ENCODE measurements at regions not wholly inside any gene's neighbourhood (a gene's known extent, or its start where the extent isn't known, plus 50 kb on each side); places are given as distances from the start of the nearest gene placed in this dataset.

DNA sequence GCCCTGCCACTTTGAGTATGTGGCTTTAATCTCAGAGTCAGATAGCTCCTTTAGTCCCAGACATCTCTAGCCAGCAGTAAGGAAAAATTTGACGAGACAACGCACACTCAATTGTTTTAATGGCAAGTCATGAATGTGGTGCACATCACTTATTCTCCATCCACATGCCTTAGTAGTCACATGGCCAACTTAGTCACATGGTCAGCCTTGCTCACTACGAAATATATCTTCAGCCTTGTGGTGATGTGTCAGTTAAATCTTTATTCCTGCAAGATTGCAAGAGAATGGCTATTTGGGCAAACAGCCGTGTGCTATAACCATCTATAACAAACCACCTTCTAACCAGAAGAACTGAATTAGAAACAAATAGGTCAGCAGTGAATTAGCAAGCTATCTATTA is 871.1 kb upstream of the CELF2 start:
- H3K4me3 Mint-ChIP-seq: no peak overlapping the region
- no peaks in the 10 kb centered on the region for H3K36me3 Mint-ChIP-seq (ENCODE audit: insufficient read depth in 2 of 2)
- peaks cover 9% of the 10 kb centered on the region for H3K27me3 Mint-ChIP-seq (ENCODE audit: low read depth)
- no peaks in the 10 kb centered on the region for H3K9me3 Mint-ChIP-seq
- H3K27ac Mint-ChIP-seq: no peak overlapping the region
- H3K4me1 Mint-ChIP-seq (ENCODE audit: low read depth): no peaks in the 10 kb centered on the region
- no peak for ATAC-seq (replicated peaks in 1 of 2)
- no peak for DNase-seq

DNA sequence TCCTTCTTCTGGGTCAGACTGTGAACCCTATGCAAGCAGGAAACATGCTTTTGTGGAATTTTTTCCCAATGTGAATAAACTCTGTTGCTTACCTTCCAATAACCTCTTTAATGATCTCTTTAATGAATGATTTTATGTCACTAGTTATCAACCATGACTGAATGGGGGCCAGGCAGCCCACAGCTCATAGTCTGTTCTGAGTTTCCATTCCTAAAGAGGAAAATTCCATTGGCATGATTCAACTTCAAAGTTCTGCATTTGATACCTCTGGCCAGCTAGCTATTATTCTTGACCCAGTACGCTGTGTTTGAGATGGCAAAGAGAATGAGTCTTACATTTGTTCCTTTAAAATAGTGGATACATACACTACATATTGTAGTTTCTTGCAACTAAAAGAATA is 867.8 kb upstream of the CELF2 start:
- DNase-seq: no peak
- ATAC-seq (replicated peaks in 1 of 2): no peak
- Mint-ChIP-seq H3K9me3 (no peaks in the 10 kb centered on the region), H3K27ac (no peak overlapping the region), H3K4me3 (no peak overlapping the region), H3K4me1 (ENCODE audit: low read depth) (no peaks in the 10 kb centered on the region), H3K36me3 (ENCODE audit: insufficient read depth in 2 of 2) (no peaks in the 10 kb centered on the region), H3K27me3 (ENCODE audit: low read depth) (peaks cover 9% of the 10 kb centered on the region)

DNA sequence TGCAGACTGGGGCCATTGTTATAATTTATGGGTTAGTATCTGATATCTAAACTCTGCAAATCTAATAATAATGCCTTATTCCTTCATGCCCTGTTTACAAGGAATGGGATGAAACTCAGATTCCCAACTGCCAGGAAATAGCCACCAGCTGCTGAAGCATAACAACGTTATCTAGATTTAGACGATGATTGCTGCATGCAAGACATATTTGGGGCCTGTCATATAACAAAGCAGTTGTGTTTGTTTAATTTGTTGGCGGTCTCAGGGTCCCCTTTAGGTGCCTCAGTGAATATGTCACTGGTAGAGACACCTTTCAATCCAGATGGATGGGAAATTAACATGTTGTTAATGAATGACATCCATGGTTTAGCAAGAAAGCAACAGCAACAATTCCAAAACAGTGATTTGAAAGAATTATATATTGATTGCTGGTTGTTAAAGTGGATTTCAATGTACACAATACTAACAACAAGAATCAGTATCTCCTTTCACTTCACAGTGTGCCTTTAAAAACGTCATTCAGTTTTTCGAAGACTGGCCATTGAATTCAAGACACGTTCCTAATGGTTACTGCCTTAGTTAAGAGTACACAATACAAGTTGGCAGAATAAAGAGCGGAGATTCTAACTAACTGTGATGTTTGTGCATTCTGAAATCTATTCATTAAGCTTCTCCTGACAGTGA is 860.6 kb upstream of the CELF2 start:
- H3K4me1 Mint-ChIP-seq (ENCODE audit: low read depth): no peaks in the 10 kb centered on the region
- no peaks in the 10 kb centered on the region for H3K9me3 Mint-ChIP-seq
- no peak overlapping the region for H3K4me3 Mint-ChIP-seq
- H3K27ac Mint-ChIP-seq: no peak overlapping the region
- no peaks in the 10 kb centered on the region for H3K36me3 Mint-ChIP-seq (ENCODE audit: insufficient read depth in 2 of 2)
- DNase-seq (no peak), ATAC-seq (replicated peaks in 1 of 2) (no peak)
- no peaks in the 10 kb centered on the region for H3K27me3 Mint-ChIP-seq (ENCODE audit: low read depth)

DNA sequence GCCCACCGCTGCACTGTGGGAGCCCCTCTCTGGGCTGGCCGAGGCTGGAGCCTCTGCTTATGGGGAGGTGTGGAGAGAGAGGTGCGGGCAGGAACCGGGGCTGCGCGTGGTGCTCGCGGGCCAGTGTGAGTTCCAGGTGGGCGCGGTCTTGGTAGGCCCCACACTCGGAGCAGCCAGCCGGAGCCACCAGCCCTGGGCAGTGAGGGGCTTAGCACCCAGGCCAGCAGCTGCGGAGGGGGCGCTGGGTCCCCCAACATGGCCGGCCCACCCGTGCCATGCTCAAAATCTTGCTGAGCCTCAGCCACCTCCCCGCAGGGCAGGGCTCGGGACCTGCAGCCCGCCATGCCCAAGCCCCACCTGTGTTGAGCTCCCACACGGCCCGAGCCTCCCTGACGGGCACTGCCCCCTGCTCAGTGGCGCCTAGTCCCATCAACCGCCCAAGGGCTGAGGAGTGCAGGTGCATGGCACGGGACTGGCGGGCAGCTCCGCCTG is 856.8 kb upstream of the CELF2 start:
- DNase-seq: no peak
- no peaks in the 10 kb centered on the region for H3K4me1 Mint-ChIP-seq (ENCODE audit: low read depth)
- H3K27ac Mint-ChIP-seq: no peak overlapping the region
- ATAC-seq (replicated peaks in 1 of 2): no peak
- no peaks in the 10 kb centered on the region for H3K9me3 Mint-ChIP-seq
- no peak overlapping the region for H3K4me3 Mint-ChIP-seq
- H3K27me3 Mint-ChIP-seq (ENCODE audit: low read depth): peaks cover 7% of the 10 kb centered on the region
- no peaks in the 10 kb centered on the region for H3K36me3 Mint-ChIP-seq (ENCODE audit: insufficient read depth in 2 of 2)

DNA sequence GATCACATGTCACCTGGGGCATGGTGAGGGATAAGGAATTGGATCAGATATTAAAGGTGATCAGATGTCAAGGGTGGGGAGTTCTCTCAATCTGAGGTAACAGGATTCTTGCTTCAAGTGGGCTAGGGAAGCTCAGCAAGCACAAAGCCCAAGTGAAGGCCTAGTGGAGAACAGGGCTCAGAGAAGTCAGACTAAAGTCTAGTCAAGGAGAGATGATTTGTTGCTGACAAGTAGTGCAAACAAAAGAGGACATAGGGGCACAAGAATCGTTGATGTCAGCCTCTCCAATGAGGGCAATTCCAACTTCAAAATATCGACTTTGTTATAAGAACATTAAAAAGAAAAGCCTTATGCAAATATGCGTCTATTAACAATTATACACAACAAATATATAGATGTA is 852.8 kb upstream of the CELF2 start:
- ATAC-seq (replicated peaks in 1 of 2) (no peak), DNase-seq (no peak)
- H3K4me1 Mint-ChIP-seq (ENCODE audit: low read depth): no peaks in the 10 kb centered on the region
- no peaks in the 10 kb centered on the region for H3K9me3 Mint-ChIP-seq
- H3K36me3 Mint-ChIP-seq (ENCODE audit: insufficient read depth in 2 of 2): no peaks in the 10 kb centered on the region
- H3K27ac Mint-ChIP-seq: no peak overlapping the region
- H3K4me3 Mint-ChIP-seq: no peak overlapping the region
- peaks cover 7% of the 10 kb centered on the region for H3K27me3 Mint-ChIP-seq (ENCODE audit: low read depth)

DNA sequence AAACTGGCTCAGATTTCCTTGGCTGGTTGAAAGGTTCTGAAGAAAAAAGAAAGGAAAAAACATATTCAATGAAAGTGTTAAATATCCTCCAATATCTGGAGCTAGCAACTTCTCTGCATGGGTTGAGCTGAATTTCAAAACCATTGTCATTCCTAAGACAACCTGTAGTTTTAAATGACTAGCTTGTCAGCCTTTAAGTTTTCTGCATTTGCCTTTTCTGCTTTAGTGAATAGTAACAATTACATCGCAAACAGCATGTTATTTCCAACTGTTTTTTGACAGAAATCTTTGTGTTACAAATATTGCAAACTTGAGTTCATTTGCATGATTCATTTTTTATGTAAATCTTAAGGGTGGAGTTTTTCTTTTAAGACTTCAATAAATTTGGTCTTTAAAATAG is 852.3 kb upstream of the CELF2 start:
- DNase-seq (no peak), ATAC-seq (replicated peaks in 1 of 2) (no peak)
- Mint-ChIP-seq H3K27ac (no peak overlapping the region), H3K36me3 (ENCODE audit: insufficient read depth in 2 of 2) (no peaks in the 10 kb centered on the region), H3K4me1 (ENCODE audit: low read depth) (no peaks in the 10 kb centered on the region), H3K27me3 (ENCODE audit: low read depth) (peaks cover 7% of the 10 kb centered on the region), H3K4me3 (no peak overlapping the region), H3K9me3 (no peaks in the 10 kb centered on the region)

DNA sequence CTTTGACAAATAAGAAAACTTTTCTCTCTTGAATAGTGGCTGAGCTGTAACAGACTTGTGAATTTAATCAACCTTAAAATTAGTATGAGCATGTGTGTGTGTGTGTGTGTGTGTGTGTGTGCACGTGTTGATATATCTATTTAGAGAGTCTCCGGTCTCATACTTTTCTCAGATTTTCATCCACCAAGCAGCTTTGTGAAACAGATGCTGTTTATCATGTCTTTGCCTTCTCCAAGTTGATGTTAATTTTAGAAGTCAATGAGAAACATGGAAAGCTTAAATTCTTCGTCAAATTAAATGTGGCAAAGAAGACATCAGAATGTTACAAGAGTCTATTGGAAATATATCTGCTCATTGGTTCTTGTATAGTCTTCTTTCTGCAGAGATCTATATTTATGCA is 839.2 kb upstream of the CELF2 start:
- Mint-ChIP-seq H3K4me3 (no peak overlapping the region), H3K27ac (no peak overlapping the region), H3K36me3 (ENCODE audit: insufficient read depth in 2 of 2) (no peaks in the 10 kb centered on the region), H3K4me1 (ENCODE audit: low read depth) (no peaks in the 10 kb centered on the region), H3K27me3 (ENCODE audit: low read depth) (peaks cover under 1% of the 10 kb centered on the region), H3K9me3 (peaks cover 3 to 6% of the 10 kb centered on the region in 2 donors)
- DNase-seq: no peak
- ATAC-seq (replicated peaks in 1 of 2): no peak

DNA sequence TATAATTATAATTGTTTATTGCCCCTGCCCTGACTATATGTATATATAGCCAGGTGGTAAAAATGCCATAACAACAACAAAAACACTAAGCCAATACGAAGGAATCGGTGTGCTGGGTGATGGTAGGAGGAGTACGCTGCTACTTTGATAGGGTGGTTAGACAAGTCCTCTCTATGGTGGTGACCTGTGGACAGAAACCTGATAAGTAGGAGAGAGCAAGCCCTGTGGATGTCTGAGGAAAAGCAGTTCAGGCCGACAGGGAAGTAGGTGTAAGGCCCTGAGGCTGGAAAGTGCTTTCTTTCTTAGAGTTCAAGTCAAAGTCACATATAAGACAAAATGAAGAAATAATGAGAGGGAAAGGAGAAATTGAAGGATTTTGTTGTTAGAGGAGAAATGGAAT is 823.8 kb upstream of the CELF2 start:
- peaks cover 0 to 1% of the 10 kb centered on the region in 2 donors for H3K9me3 Mint-ChIP-seq
- ATAC-seq (replicated peaks in 1 of 2) (no peak), DNase-seq (no peak)
- H3K36me3 Mint-ChIP-seq (ENCODE audit: insufficient read depth in 2 of 2): no peaks in the 10 kb centered on the region
- H3K4me1 Mint-ChIP-seq (ENCODE audit: low read depth): no peaks in the 10 kb centered on the region
- peaks cover 7% of the 10 kb centered on the region for H3K27me3 Mint-ChIP-seq (ENCODE audit: low read depth)
- no peak overlapping the region for H3K27ac Mint-ChIP-seq
- no peak overlapping the region for H3K4me3 Mint-ChIP-seq

DNA sequence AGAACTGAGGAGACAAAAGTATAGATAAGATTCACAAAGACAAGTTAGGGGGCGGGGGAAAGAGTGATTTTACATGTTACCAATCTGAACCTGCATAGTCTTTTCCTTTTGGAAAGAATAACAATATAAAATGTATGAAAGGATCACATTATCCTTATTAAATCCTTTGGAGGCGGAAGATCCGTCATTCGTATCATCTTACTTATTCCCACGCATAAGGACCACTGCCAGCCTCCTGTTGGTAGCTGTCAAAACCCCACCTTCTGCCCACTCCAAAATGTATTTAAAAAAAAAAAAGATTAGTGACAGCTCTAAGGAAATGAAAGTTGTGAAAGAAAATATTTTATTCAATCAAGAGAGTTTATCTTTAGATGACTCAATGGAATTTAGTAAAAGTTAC is 821.0 kb upstream of the CELF2 start:
- no peak overlapping the region for H3K4me3 Mint-ChIP-seq
- H3K4me1 Mint-ChIP-seq (ENCODE audit: low read depth): no peaks in the 10 kb centered on the region
- no peak for DNase-seq
- no peaks in the 10 kb centered on the region for H3K36me3 Mint-ChIP-seq (ENCODE audit: insufficient read depth in 2 of 2)
- no peak overlapping the region for H3K27ac Mint-ChIP-seq
- no peak for ATAC-seq (replicated peaks in 1 of 2)
- H3K27me3 Mint-ChIP-seq (ENCODE audit: low read depth): peaks cover 7% of the 10 kb centered on the region
- no peaks in the 10 kb centered on the region for H3K9me3 Mint-ChIP-seq

DNA sequence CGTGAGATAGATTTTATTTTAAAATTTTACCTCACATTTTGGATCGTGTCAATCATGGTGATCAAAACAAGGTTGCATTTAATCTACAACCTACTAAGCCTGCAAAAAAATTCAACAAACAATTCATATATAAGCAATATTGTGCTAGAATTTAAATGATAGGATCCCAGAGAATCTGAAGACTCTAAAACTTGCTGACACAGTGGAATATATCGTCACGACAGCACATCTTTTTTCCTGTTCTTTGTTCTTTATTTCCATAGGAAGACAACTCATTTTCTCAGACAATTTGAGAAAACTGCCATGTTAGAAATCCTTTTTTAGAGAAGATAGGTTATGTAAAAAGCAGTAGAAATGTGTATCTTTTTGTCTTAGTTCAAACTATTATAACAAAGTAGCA is 820.2 kb upstream of the CELF2 start:
- H3K4me1 Mint-ChIP-seq (ENCODE audit: low read depth): no peaks in the 10 kb centered on the region

DNA sequence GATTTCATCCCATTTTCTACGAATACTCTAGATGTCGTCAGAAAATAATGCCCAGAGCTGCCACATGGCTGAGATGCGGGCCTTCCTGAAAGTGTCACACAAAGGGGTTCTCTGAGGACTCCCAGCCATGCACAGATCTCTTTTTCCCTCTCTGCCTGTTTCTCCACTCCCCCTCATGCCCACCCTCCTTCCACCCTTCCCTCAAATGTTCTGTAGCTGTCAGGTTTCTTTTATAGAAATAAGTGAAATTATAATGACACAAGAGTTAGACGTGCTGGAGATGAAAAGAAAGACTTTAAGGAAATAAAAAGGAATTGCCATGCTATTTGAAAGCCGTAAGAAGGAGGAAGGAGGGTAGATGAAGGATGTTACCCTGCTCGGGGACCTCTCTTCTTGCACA is 819.3 kb upstream of the CELF2 start:
- H3K36me3 Mint-ChIP-seq (ENCODE audit: insufficient read depth in 2 of 2): no peaks in the 10 kb centered on the region
- H3K9me3 Mint-ChIP-seq: no peaks in the 10 kb centered on the region
- no peaks in the 10 kb centered on the region for H3K4me1 Mint-ChIP-seq (ENCODE audit: low read depth)
- ATAC-seq (replicated peaks in 1 of 2) (no peak), DNase-seq (no peak)
- H3K27me3 Mint-ChIP-seq (ENCODE audit: low read depth): peaks cover 7% of the 10 kb centered on the region
- no peak overlapping the region for H3K27ac Mint-ChIP-seq
- H3K4me3 Mint-ChIP-seq: no peak overlapping the region

More for the DNA sequence above, 820.2 kb upstream of the CELF2 start:
- no peak overlapping the region for H3K4me3 Mint-ChIP-seq
- no peaks in the 10 kb centered on the region for H3K36me3 Mint-ChIP-seq (ENCODE audit: insufficient read depth in 2 of 2)
- H3K27me3 Mint-ChIP-seq (ENCODE audit: low read depth): peaks cover 7% of the 10 kb centered on the region
- no peak for ATAC-seq (replicated peaks in 1 of 2)
- no peak for DNase-seq
- H3K27ac Mint-ChIP-seq: no peak overlapping the region
- H3K9me3 Mint-ChIP-seq: no peaks in the 10 kb centered on the region

DNA sequence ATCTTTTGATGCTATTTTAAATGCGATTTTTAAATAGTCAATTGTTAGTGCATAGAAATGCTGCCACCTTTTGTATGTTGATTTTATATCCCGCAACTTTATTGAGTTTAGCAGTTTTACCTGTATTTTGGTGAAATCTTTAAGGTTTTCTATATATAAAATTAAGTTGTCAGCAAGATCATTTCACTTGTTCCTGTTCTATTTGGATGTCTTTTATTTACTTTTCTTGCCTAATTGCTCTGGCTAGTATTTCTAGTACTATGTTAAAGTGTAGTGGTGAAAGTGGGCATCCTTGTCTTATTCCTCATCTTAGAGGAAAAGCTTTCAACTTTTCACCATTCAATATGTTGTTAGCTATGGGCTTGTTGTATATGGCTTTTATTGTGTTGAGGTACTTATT is 813.3 kb upstream of the CELF2 start:
- no peaks in the 10 kb centered on the region for H3K4me1 Mint-ChIP-seq (ENCODE audit: low read depth)
- DNase-seq (no peak), ATAC-seq (replicated peaks in 1 of 2) (no peak)
- no peaks in the 10 kb centered on the region for H3K27me3 Mint-ChIP-seq (ENCODE audit: low read depth)
- H3K4me3 Mint-ChIP-seq: no peak overlapping the region
- H3K27ac Mint-ChIP-seq: no peak overlapping the region
- H3K36me3 Mint-ChIP-seq (ENCODE audit: insufficient read depth in 2 of 2): peaks cover 1 to 3% of the 10 kb centered on the region in 2 donors
- peaks cover 3 to 7% of the 10 kb centered on the region in 2 donors for H3K9me3 Mint-ChIP-seq

DNA sequence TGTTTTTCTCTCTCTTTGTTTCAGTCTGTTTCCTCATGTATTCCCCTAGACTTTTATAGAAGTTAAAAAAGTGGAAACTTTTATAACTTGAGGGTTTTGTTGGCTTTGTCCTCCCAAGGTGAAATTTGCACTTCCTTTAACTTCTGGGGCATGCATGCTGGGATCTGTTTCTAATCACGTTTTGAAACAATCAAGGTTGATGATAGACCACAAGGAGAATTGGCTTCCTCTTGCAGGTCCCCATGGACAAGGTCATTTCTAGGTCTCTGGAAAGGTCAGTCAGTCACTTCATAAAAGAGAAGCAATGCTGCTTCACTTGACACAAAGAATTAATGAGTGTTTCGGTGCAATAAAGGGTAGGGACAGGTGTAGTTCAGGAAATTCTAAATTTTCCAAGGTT is 811.8 kb upstream of the CELF2 start:
- ATAC-seq (replicated peaks in 1 of 2) (no peak), DNase-seq (no peak)
- Mint-ChIP-seq H3K4me3 (no peak overlapping the region), H3K36me3 (ENCODE audit: insufficient read depth in 2 of 2) (peaks cover 1 to 3% of the 10 kb centered on the region in 2 donors), H3K27ac (no peak overlapping the region), H3K27me3 (ENCODE audit: low read depth) (no peaks in the 10 kb centered on the region), H3K4me1 (ENCODE audit: low read depth) (no peaks in the 10 kb centered on the region), H3K9me3 (peaks cover 3 to 7% of the 10 kb centered on the region in 2 donors)

DNA sequence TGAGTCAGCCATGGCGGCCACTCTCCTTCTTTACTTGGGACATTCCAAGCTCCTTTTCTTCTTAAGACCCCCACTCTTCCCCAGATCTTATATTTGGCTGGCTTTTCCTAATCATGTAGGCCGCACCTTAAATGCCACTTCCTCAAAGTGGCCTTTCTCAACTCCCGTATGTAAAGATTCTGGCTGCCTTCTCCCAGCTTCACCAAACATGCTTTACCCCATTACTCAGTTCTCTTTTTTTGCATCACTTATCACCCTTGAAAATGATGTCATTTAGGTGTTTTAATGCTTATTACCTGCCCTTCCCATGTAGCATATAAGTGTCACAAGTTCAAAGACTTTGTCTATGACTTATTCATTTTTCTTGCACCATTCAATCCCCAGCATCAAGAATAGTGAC is 810.1 kb upstream of the CELF2 start:
- Mint-ChIP-seq H3K27ac (no peak overlapping the region), H3K27me3 (ENCODE audit: low read depth) (no peaks in the 10 kb centered on the region), H3K4me1 (ENCODE audit: low read depth) (no peaks in the 10 kb centered on the region), H3K4me3 (no peak overlapping the region), H3K36me3 (ENCODE audit: insufficient read depth in 2 of 2) (peaks cover 1 to 3% of the 10 kb centered on the region in 2 donors), H3K9me3 (peaks cover 3 to 7% of the 10 kb centered on the region in 2 donors)
- DNase-seq: no peak
- ATAC-seq (replicated peaks in 1 of 2): no peak

Measured in activated T-cell treated with anti-CD3 and anti-CD28 coated beads, Interleukin-2, amount 50 U/mL, for 72 hours (primary cell).